GM12878 (cell line): ENCODE measurements at regions not wholly inside any gene's neighbourhood (a gene's known extent, or its start where the extent isn't known, plus 50 kb on each side); places are given as distances from the start of the nearest gene placed in this dataset.

Source experiments
- ATAC-seq: fragments of 200-7000 bp; cut with Tn5 transposase; 3 replicates; pipeline ENCODE4 v1.9.1; 2020; ENCODE audit warnings: mild to moderate bottlenecking, moderate library complexity
- BruUV-seq: library from RNA; stranded (reverse); fragments of 400-500 nt; replicated peaks from 2 replicates; lab custom pipeline; 2021; lab: Mats Ljungman, UMichigan
- CTCF ChIA-PET: fragments of 300-600 bp; sonication (Branson Sonifier 250); formaldehyde crosslinking; extraction: SDS; loops from one replicate; lab custom pipeline; 2021; ENCODE audit warnings: inconsistent platforms; lab: Yijun Ruan, JAX
- POLR2A ChIA-PET: fragments of 350-600 bp; formaldehyde crosslinking; extraction: SDS; loops from one replicate; lab custom pipeline; 2021; ENCODE audit warnings: inconsistent platforms; lab: Charles Lee
- RAD21 ChIA-PET: fragments of 300-600 bp; sonication (Branson Sonifier 250); formaldehyde crosslinking; loops from one replicate; lab custom pipeline; 2023; ENCODE audit warnings: antibody characterized with exemption; ENCODE audit not compliant: unreplicated experiment; lab: Charles Lee
- SMC1A ChIA-PET: fragments of 300-600 bp; sonication (Branson Sonifier 250); formaldehyde crosslinking; loops from one replicate; lab custom pipeline; 2023; ENCODE audit not compliant: unreplicated experiment, uncharacterized antibody; lab: Charles Lee
- DNase-seq: peaks from one replicate; pipeline ENCODE4 v3.0.0-alpha.2; 2011; ENCODE audit warnings: low read depth, low spot score
- FAIRE-seq: peaks from 3 replicates; lab custom pipeline; 2011; peaks lifted over from hg19 to GRCh38; lab: Jason Lieb, UNC
- H2AFZ ChIP-seq: 2 replicates; pipeline ENCODE4 v1.6.0; 2011; ENCODE audit warnings: low read depth, low read length, control low read depth; ENCODE audit not compliant: control insufficient read depth
- H3K27ac ChIP-seq: 2 replicates; pipeline ENCODE4 v1.5.1; 2011; ENCODE audit warnings: control low read depth; ENCODE audit not compliant: control insufficient read depth, insufficient read depth
- H3K27me3 ChIP-seq, 2 experiments: replicated peaks in 1 of 2; 2 replicates each; pipeline versions ENCODE4 v1.6.0 to v1.6.1; 2011; ENCODE audit warnings: low read length in 1 of 2; ENCODE audit not compliant: control insufficient read depth in 2 of 2, insufficient read depth in 2 of 2
- H3K36me3 ChIP-seq, 2 experiments: 2 replicates each; pipeline ENCODE4 v1.5.1; 2011; ENCODE audit warnings: low read length in 1 of 2; ENCODE audit not compliant: control insufficient read depth in 2 of 2, insufficient read depth in 2 of 2
- H3K4me1 ChIP-seq: 2 replicates; pipeline ENCODE4 v1.6.1; 2011; ENCODE audit warnings: mild to moderate bottlenecking, low read length, moderate library complexity, mixed read lengths; ENCODE audit not compliant: control insufficient read depth, insufficient read depth
- H3K4me2 ChIP-seq: 2 replicates; pipeline ENCODE4 v1.6.0; 2011; ENCODE audit warnings: control low read depth; ENCODE audit not compliant: control insufficient read depth, insufficient read depth
- H3K4me3 ChIP-seq: fragments of 200-600 bp; sonication (generic); 2 replicates; pipeline ENCODE4 v1.5.1; 2016
- H3K79me2 ChIP-seq: 2 replicates; pipeline ENCODE4 v1.6.0; 2011; ENCODE audit warnings: low read length; ENCODE audit not compliant: control insufficient read depth, insufficient read depth
- H3K9ac ChIP-seq: 2 replicates; pipeline ENCODE4 v1.8.0; 2011; ENCODE audit warnings: low read length, control low read depth, mixed read lengths; ENCODE audit not compliant: control insufficient read depth, insufficient read depth
- H3K9me3 ChIP-seq: replicated peaks from 3 replicates; pipeline ENCODE4 v1.5.1; 2011; ENCODE audit warnings: mild to moderate bottlenecking, low read length; ENCODE audit not compliant: control insufficient read depth, insufficient read depth
- H4K20me1 ChIP-seq: 2 replicates; pipeline ENCODE4 v1.6.0; 2011; ENCODE audit not compliant: control insufficient read depth, insufficient read depth
- ASH2L ChIP-seq: fragments of 300-600, 200-600 bp; sonication (generic); IDR thresholded peaks from 2 replicates; pipeline ENCODE4 v1.6.1; 2017; ENCODE audit warnings: low read depth, mild to moderate bottlenecking, borderline replicate concordance
- ATF7 ChIP-seq: fragments of 450-650 bp; IDR thresholded peaks from 2 replicates; pipeline ENCODE4 v1.6.1; 2016; ENCODE audit warnings: low read depth, mild to moderate bottlenecking
- EP300 ChIP-seq, 2 experiments: fragments of 150-350 bp in 1 of 2; IDR thresholded peaks; 2 replicates each; pipeline ENCODE4 v1.6.1; 2011 to 2012; ENCODE audit warnings: low read depth in 2 of 2, low read length in 2 of 2, borderline replicate concordance in 1 of 2, improper control_type of control experiment in 1 of 2, inconsistent platforms in 1 of 2; ENCODE audit not compliant: control insufficient read depth in 1 of 2
- GATAD2B ChIP-seq: fragments of 450-650 bp; conservative IDR thresholded peaks from 2 replicates; pipeline ENCODE4 v1.6.1; 2017; ENCODE audit warnings: low read depth, mild to moderate bottlenecking, moderate library complexity
- IKZF2 ChIP-seq, 2 experiments: fragments of 450-650 bp; IDR thresholded peaks; 2 replicates each; pipeline ENCODE4 v1.6.1; 2017; ENCODE audit warnings: mild to moderate bottlenecking in 2 of 2, moderate library complexity in 2 of 2
- IRF4 ChIP-seq: IDR thresholded peaks from 2 replicates; pipeline ENCODE4 v1.6.1; 2011; ENCODE audit warnings: low read depth, low read length
- JUNB ChIP-seq: IDR thresholded peaks from 2 replicates; pipeline ENCODE4 v1.6.1; 2016; ENCODE audit warnings: antibody characterized with exemption, mild to moderate bottlenecking
- KLF5 ChIP-seq: fragments of 450-650 bp; IDR thresholded peaks from 2 replicates; pipeline ENCODE4 v1.6.1; 2014; ENCODE audit warnings: mild to moderate bottlenecking; ENCODE audit not compliant: partially characterized antibody
- LARP7 ChIP-seq: fragments of 450-650 bp; IDR thresholded peaks from 2 replicates; pipeline ENCODE4 v1.6.1; 2017; ENCODE audit warnings: mild to moderate bottlenecking
- POU2F2 ChIP-seq: IDR thresholded peaks from 3 replicates; pipeline ENCODE4 v1.6.1; 2011; ENCODE audit warnings: low read depth, mild to moderate bottlenecking, low read length, borderline replicate concordance
- REST ChIP-seq: IDR thresholded peaks from 2 replicates; pipeline ENCODE4 v1.6.1; 2012; ENCODE audit warnings: mild to moderate bottlenecking, low read depth, low read length
- SMARCA5 ChIP-seq: fragments of 450-650 bp; IDR thresholded peaks from 2 replicates; pipeline ENCODE4 v1.6.1; 2017; ENCODE audit warnings: mild to moderate bottlenecking
- SP1 ChIP-seq: IDR thresholded peaks from one replicate; pipeline ENCODE4 v1.6.1; 2011; ENCODE audit warnings: low read depth, low read length
- TCF3 ChIP-seq: IDR thresholded peaks from 2 replicates; pipeline ENCODE4 v1.6.1; 2012; ENCODE audit warnings: low read depth, mild to moderate bottlenecking, low read length, borderline replicate concordance; ENCODE audit not compliant: insufficient read depth
- ZBTB40 ChIP-seq: fragments of 450-650 bp; IDR thresholded peaks from 2 replicates; pipeline ENCODE4 v1.6.1; 2016; ENCODE audit warnings: mild to moderate bottlenecking, moderate library complexity, borderline replicate concordance
- ZSCAN29 ChIP-seq: fragments of 450-650 bp; IDR thresholded peaks from 2 replicates; pipeline ENCODE4 v1.6.1; 2017; ENCODE audit warnings: mild to moderate bottlenecking, moderate library complexity
- WGBS: methylation state at CpG from one replicate; pipeline ENCODE4 v1.1.6; 2016; ENCODE audit warnings: low lambda C conversion rate; ENCODE audit not compliant: insufficient replicate concordance, insufficient coverage; ENCODE audit errors: missing lambda C conversion rate; 5-methylcytosine and 5-hydroxymethylcytosine counted together
- in situ Hi-C: fragments of 300-500 bp; cut with MboI; formaldehyde crosslinking; loops from 9 replicates; pipeline ENCODE4 v1.14.3; 2018; ENCODE audit warnings: mixed read lengths
- intact Hi-C: fragments of 100-400 bp; cut with micrococcal nuclease; formaldehyde crosslinking; loops from one replicate; pipeline ENCODE4 v1.14.2; 2022; ENCODE audit not compliant: unreplicated experiment

GRCh38 chr6:167502471-167502870, 177.6 kb downstream of the TTLL2 start:
- WGBS = 21% methylated on average over 7 of the region's 7 CpGs

More at GRCh38 chr6:167502471-167502870, 177.6 kb downstream of the TTLL2 start:
- Histone ChIP-seq H2AFZ (no peak overlapping the region), H4K20me1 (no peaks in the 10 kb centered on the region), H3K9me3 (no peaks in the 10 kb centered on the region), H3K9ac (no peak overlapping the region), H3K79me2 (no peaks in the 10 kb centered on the region), H3K4me1 (no peaks in the 10 kb centered on the region), H3K27ac (no peak overlapping the region), H3K4me3 (no peak overlapping the region), H3K36me3 (no peaks in the 10 kb centered on the region), H3K4me2 (no peak overlapping the region), H3K27me3 (no peaks in the 10 kb centered on the region; a peak in 3 of 4 replicates)
- ChIA-PET POLR2A (no interaction called here), CTCF (no interaction called here), RAD21 (no interaction called here), SMC1A (no interaction called here)
- intact Hi-C loops = no loop called here
- TF ChIP-seq EP300 (IDR thresholded peaks at IDR 0.05; ENCODE audit: borderline replicate concordance in 1 of 2, control insufficient read depth in 1 of 2, low read depth in 2 of 2, low read length in 2 of 2) (no peak), ZBTB40 (no peak), ASH2L (no peak), TCF3 (no peak), KLF5 (no peak), REST (no peak), POU2F2 (no peak), ZSCAN29 (no peak), GATAD2B (no peak), LARP7 (no peak), ATF7 (no peak), SMARCA5 (no peak), IRF4 (no peak), SP1 (no peak), IKZF2 (IDR thresholded peaks at IDR 0.05) (no peak), JUNB (no peak)
- ATAC-seq (no peak), FAIRE-seq (no peak), DNase-seq (no peak)
- BruUV-seq = no TSS peak
- in situ Hi-C loops = no loop called here
